Osteoblast (primary cell): ENCODE measurements at regions not wholly inside any gene's neighbourhood (a gene's known extent, or its start where the extent isn't known, plus 50 kb on each side); places are given as distances from the start of the nearest gene placed in this dataset.

Experiments used
- DNase-seq: peaks from one replicate; pipeline ENCODE4 v3.0.0; 2011; ENCODE audit warnings: low spot score, mixed read lengths; ENCODE audit not compliant: insufficient read length; ENCODE audit errors: missing footprints
- H2AFZ ChIP-seq: 2 replicates; pipeline ENCODE4 v1.6.0; 2011; ENCODE audit warnings: mild to moderate bottlenecking, low read length
- H3K27ac ChIP-seq: 2 replicates; pipeline ENCODE4 v1.5.1; 2011; ENCODE audit warnings: mild to moderate bottlenecking, low read depth, low read length, moderate library complexity
- H3K27me3 ChIP-seq: 2 replicates; pipeline ENCODE4 v1.6.0; 2012; ENCODE audit warnings: mild to moderate bottlenecking, control low read depth, inconsistent platforms, low read length, moderate library complexity; ENCODE audit not compliant: insufficient read depth
- H3K36me3 ChIP-seq: 2 replicates; pipeline ENCODE4 v1.5.1; 2011; ENCODE audit warnings: mild to moderate bottlenecking, low read length, control low read depth, moderate library complexity; ENCODE audit not compliant: insufficient read depth
- H3K4me1 ChIP-seq: 2 replicates; pipeline ENCODE4 v1.5.1; 2011; ENCODE audit warnings: mild to moderate bottlenecking, low read length, control low read depth, moderate library complexity; ENCODE audit not compliant: insufficient read depth
- H3K4me2 ChIP-seq: 2 replicates; pipeline ENCODE4 v1.6.0; 2011; ENCODE audit warnings: mild to moderate bottlenecking, low read length; ENCODE audit not compliant: insufficient read depth
- H3K4me3 ChIP-seq: fragments of 200-600 bp; sonication (generic); 3 replicates; pipeline ENCODE4 v1.5.1; 2012; ENCODE audit warnings: mild to moderate bottlenecking, low read length, inconsistent platforms; ENCODE audit not compliant: insufficient read depth
- H3K79me2 ChIP-seq: 2 replicates; pipeline ENCODE4 v1.6.0; 2012; ENCODE audit warnings: mild to moderate bottlenecking, low read length, control low read depth, inconsistent platforms; ENCODE audit not compliant: insufficient read depth
- H3K9me3 ChIP-seq: 2 replicates; pipeline ENCODE4 v1.5.1; 2011; ENCODE audit warnings: low read depth, low read length, control low read depth
- H4K20me1 ChIP-seq: 2 replicates; pipeline ENCODE4 v1.6.0; 2012; ENCODE audit warnings: mild to moderate bottlenecking, low read length, control low read depth; ENCODE audit not compliant: insufficient read depth
- CTCF ChIP-seq: IDR thresholded peaks from 2 replicates; pipeline ENCODE4 v1.5.1; 2011; ENCODE audit warnings: mild to moderate bottlenecking, low read depth, low read length, moderate library complexity; ENCODE audit errors: extremely low read depth

- DNase-seq: no peak
- Histone ChIP-seq H3K4me2 (no peak overlapping the region), H3K4me3 (no peak overlapping the region), H3K79me2 (no peaks in the 10 kb centered on the region), H3K4me1 (no peaks in the 10 kb centered on the region), H3K27ac (no peak overlapping the region), H4K20me1 (no peaks in the 10 kb centered on the region), H2AFZ (no peak overlapping the region), H3K36me3 (no peaks in the 10 kb centered on the region), H3K27me3 (no peaks in the 10 kb centered on the region), H3K9me3 (no peaks in the 10 kb centered on the region)
- no peak for TF ChIP-seq CTCF
Measured at GRCh38 chr12:115687094-115687493, 590.4 kb downstream of the MED13L start.

GRCh38 chr12:115683240-115683780 is 594.2 kb downstream of the MED13L start:
- H3K9me3 ChIP-seq: no peaks in the 10 kb centered on the region
- H3K4me1 ChIP-seq: no peaks in the 10 kb centered on the region
- no peak overlapping the region for H3K4me3 ChIP-seq
- DNase-seq: no peak
- TF ChIP-seq CTCF: no peak
- no peaks in the 10 kb centered on the region for H3K27me3 ChIP-seq
- H3K4me2 ChIP-seq: no peak overlapping the region
- no peaks in the 10 kb centered on the region for H3K36me3 ChIP-seq
- no peaks in the 10 kb centered on the region for H4K20me1 ChIP-seq
- H3K27ac ChIP-seq: no peak overlapping the region
- no peak overlapping the region for H2AFZ ChIP-seq
- H3K79me2 ChIP-seq: no peaks in the 10 kb centered on the region

- no peak for TF ChIP-seq CTCF
- no peak overlapping the region for H3K4me2 ChIP-seq
- H3K36me3 ChIP-seq: no peaks in the 10 kb centered on the region
- no peak overlapping the region for H3K27ac ChIP-seq
- H3K4me3 ChIP-seq: no peak overlapping the region
- H3K9me3 ChIP-seq: no peaks in the 10 kb centered on the region
- no peaks in the 10 kb centered on the region for H3K27me3 ChIP-seq
- no peaks in the 10 kb centered on the region for H3K79me2 ChIP-seq
- H3K4me1 ChIP-seq: no peaks in the 10 kb centered on the region
- no peaks in the 10 kb centered on the region for H4K20me1 ChIP-seq
- no peak overlapping the region for H2AFZ ChIP-seq
- DNase-seq: no peak
Measured at GRCh38 chr12:115680967-115681366, 596.5 kb downstream of the MED13L start.

GRCh38 chr12:115672506-115673080 is 604.9 kb downstream of the MED13L start:
- H3K4me3 ChIP-seq: no peak overlapping the region
- no peak overlapping the region for H3K27ac ChIP-seq
- no peaks in the 10 kb centered on the region for H3K9me3 ChIP-seq
- H3K4me2 ChIP-seq: no peak overlapping the region
- no peak overlapping the region for H2AFZ ChIP-seq
- no peak for DNase-seq
- no peaks in the 10 kb centered on the region for H4K20me1 ChIP-seq
- no peaks in the 10 kb centered on the region for H3K79me2 ChIP-seq
- H3K36me3 ChIP-seq: no peaks in the 10 kb centered on the region
- no peak for TF ChIP-seq CTCF
- H3K27me3 ChIP-seq: no peaks in the 10 kb centered on the region
- H3K4me1 ChIP-seq: no peaks in the 10 kb centered on the region
